Hematopoietic multipotent progenitor cell treated with erythropoietin and hydrocortisone succinate and interleukin-3 and kit ligand, for 4 days (in vitro differentiated cells): ENCODE measurements at regions not wholly inside any gene's neighbourhood (a gene's known extent, or its start where the extent isn't known, plus 50 kb on each side); places are given as distances from the start of the nearest gene placed in this dataset.

ENCODE experiments used
- DNase-seq: peaks from one replicate; pipeline ENCODE4 v3.0.0-alpha.2; 2015

DNA sequence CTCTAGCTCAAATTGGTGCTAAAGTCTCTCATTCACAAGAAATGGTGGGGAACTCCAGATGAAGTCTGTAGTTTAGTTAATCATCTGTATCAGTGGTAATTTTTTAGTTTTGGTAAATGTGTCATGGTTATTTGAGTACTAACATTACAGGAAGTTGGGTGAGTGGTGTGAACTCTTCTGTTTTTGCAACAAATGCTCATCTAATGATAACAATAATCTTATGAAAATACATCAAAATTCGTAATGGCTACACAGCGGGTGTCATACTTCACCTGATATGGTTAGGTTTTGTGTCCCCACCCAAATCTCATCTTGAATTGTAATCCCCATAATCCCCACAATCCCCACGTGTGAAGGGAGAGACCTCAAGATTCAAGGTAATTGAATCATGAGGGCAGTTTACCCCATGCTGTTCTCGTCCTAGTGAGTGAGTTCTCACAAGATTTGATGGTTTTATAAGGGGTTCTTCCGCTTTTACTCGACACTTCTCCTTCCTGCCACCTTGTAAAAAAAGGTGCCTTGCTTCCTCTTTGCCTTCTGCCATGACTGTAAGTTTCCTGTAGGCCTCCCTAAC is 209.3 kb upstream of the FOXN3 start:
- DNase-seq: peak; percentile 45

GRCh38 chr14:89625731-89626232 is 208.7 kb upstream of the FOXN3 start:
- DNase-seq: no peak

- no peak for DNase-seq
Measured at GRCh38 chr14:89625244-89625713, 208.2 kb upstream of the FOXN3 start.

GRCh38 chr14:89624500-89625156 is 207.6 kb upstream of the FOXN3 start:
- no peak for DNase-seq

- no peak for DNase-seq
Measured at GRCh38 chr14:89621791-89622638, 205.0 kb upstream of the FOXN3 start.

DNA sequence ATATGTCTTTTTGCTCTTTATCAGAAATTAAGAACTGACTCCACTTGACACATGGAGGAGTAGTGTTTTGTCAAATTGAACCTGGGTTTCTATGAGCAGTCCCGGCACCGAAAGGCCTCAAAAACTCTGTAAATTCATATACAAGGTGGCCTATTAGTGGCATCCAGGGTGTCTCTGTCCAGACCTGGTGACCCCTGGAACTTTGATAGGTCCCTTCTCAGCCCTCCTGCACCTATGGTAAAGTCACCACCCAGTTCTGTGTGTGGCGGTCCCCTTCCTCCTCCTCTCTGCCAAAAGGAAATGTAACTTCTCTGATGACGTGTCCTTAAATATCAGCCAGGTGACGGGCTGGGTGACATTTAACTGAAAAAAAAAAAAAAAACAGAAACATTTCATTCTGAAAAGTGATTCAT is 204.0 kb upstream of the FOXN3 start:
- no peak for DNase-seq

DNA sequence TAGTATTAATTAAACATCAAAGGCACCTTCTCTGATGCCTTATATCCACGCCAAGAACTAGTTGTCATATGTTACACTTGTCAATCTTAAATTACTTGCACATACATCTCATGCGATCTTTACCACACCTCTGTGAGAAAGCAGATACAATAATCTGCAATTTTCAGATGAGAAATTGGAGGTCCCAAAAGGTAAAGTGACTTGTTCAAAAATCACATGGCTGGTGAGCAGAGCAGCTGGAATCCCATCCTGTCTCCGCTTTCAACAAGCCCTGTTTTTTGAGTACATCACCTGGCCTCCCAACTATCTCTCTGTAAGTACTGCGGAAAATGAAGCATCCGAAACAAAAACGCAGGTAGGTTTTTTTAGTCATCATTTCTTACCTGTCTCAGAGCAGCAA is 203.4 kb upstream of the FOXN3 start:
- no peak for DNase-seq

- no peak for DNase-seq
Measured at GRCh38 chr14:89619596-89619995, 202.6 kb upstream of the FOXN3 start.

- peak; percentile 88 for DNase-seq
Measured at GRCh38 chr14:89618811-89619551, 201.9 kb upstream of the FOXN3 start.

- peak; percentile 61 for DNase-seq
Measured at GRCh38 chr14:89618330-89618708, 201.3 kb upstream of the FOXN3 start.

DNA sequence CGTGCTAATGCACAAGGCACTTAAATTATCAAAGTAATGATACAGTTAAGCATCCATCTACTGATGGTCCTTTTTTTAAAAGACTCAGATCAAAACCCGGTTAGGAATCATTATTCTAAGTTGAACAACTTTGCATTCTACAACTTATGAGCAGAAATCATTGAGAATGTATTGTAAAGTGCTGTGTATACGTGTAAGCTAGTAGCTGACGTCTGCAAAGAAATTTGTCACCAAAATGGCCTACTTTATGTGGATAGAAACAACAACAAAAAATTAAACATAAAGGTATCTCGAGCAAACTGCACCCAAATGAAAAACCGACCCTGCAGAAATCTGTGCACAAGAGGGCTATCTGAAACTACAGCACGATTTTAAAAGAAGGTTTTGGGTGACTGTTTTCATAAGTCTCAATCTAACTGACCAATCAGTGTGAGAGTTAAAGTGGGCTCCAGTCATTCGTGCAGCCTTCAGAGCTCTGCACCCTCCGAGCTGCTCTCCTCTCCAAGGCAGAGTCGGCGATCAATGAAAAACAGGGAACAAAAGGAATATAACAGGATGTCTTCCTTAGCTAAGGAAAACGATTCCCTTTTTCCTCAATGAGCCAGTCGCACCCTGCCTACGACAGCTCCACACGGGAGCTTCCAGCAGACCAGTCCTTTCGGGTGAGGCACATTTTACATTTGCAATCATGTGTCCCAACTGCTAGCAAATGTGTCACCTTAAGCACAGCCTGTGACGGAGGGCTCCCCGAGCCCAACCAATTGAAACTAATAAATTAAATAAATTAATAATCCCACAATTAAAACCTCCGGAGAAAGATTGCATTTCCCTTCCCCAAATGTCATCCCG is 200.7 kb upstream of the FOXN3 start:
- DNase-seq: peak; percentile 66

- peak; percentile 79 for DNase-seq
Measured at GRCh38 chr14:89616852-89617341, 199.9 kb upstream of the FOXN3 start.

- DNase-seq: no peak
Measured at GRCh38 chr14:89616425-89616824, 199.4 kb upstream of the FOXN3 start.

DNA sequence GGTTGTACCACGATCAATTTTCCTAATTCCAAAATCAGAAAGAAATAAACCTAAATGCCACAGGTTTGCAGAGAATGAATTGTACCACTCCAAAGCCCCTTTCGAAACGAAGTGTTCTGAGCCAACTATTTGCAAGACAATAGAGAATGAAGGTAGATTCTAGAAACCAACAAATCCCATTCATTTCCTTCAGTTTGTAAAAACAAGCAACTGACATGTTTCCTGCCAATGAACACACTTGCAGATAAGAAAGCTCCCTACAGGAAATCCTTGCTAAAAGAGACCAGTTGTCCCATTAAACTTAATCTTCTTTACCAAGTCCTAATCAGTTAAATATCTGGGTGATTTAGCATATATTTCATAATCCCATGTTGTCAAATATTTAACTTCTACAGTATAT is 198.4 kb upstream of the FOXN3 start:
- peak; percentile 44 for DNase-seq

- no peak for DNase-seq
Measured at GRCh38 chr14:89614009-89614691, 197.1 kb upstream of the FOXN3 start.

GRCh38 chr14:89613260-89614008 is 196.4 kb upstream of the FOXN3 start:
- no peak for DNase-seq

DNA sequence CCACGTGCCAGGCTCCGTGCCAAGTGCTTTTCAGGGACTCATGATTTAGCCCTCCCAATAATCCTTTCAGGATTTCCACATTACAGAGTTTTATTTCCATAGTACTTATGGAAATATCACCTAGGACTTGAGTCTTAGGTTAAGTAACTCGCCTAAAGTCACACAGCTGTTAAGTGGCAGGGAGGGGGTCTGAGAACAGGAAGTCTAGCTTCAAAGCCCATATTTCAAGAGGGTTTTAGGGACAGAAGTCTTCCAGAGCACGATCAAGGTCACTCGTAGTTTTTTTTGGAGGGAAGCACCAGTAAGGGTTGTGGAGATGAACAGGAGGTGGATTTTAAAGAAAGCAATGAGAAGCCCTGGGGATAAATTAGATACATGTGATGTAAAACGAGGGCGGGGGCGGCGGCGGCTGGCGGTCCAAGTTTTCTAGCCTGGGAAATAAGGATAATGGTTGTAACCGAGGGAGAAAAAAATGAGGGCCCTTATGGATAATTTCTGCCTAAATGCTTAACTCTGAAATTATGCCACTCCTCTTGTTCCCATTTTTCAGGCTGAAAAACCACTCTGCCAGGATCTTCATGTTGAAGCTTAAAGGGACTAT is 192.6 kb upstream of the FOXN3 start:
- no peak for DNase-seq

DNA sequence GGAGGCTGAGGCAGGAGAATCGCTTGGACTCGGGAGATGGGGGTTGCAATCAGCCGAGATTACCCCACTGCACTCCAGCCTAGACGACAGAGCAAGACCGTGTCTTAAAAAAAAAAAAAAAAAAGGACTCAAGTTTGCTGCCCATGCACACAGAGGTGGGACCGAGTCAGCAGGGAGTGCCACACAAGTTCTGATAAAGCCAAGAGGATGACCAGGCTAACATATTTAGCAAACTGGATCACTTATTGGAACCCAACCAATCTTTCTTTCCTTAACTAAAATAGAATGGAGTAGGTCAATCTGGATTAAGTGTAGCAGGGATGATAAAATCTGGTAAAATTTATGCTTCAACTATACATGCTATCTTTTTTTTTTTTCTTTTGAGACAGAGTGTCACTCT is 190.4 kb upstream of the FOXN3 start:
- no peak for DNase-seq

DNA sequence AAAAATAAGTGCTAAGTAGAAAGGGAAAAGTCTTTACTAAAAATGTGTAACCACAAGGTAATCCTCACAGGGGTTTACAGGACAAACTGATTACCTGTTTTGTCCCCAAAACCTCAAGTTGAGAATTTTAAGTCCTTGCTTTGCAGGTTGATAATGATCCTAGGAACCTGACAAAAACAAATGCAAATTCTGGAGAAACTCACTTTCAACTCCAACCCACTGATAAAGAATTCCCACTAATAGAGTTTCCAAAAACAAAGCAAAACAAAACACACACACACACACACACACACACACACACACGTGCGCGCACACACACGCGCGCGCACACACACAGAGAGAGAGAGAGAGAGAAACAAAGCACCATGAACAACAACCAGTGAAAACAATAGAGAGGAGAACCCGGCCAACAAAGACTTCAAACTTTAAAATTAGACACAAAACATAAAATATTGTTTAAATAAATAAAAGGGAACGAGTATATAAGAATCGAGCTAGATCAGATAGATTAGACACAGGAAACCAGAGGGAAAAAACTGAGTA is 187.0 kb upstream of the FOXN3 start:
- DNase-seq: no peak
